VCaP (cell line): ENCODE measurements at regions not wholly inside any gene's neighbourhood (a gene's known extent, or its start where the extent isn't known, plus 50 kb on each side); places are given as distances from the start of the nearest gene placed in this dataset.

Experiments
- H3K27ac ChIP-seq: fragments of 450-650 bp; 2 replicates; pipeline ENCODE4 v1.5.1; 2017
- CTCF ChIP-seq: fragments of 450-650 bp; conservative IDR thresholded peaks from 2 replicates; pipeline ENCODE4 v1.5.1; 2017; ENCODE audit warnings: mild to moderate bottlenecking, moderate library complexity

GRCh38 chr19:30235946-30236345 lies 136.2 kb upstream of the ZNF536 start:
- no peak for TF ChIP-seq CTCF
- no peak overlapping the region for H3K27ac ChIP-seq

GRCh38 chr19:30236587-30236986 lies 135.6 kb upstream of the ZNF536 start:
- TF ChIP-seq CTCF = no peak
- H3K27ac ChIP-seq = no peak overlapping the region

- no peak overlapping the region for H3K27ac ChIP-seq
- no peak for TF ChIP-seq CTCF
These were observed 135.0 kb upstream of the ZNF536 start for GRCh38 chr19:30237140-30237539.

- no peak for TF ChIP-seq CTCF
- no peak overlapping the region for H3K27ac ChIP-seq
These were observed 131.1 kb upstream of the ZNF536 start for GRCh38 chr19:30240904-30241695.

- H3K27ac ChIP-seq = no peak overlapping the region
- TF ChIP-seq CTCF = no peak
These were observed 127.7 kb upstream of the ZNF536 start for GRCh38 chr19:30244533-30244932.

- no peak overlapping the region for H3K27ac ChIP-seq
- TF ChIP-seq CTCF = no peak
These were observed 126.7 kb upstream of the ZNF536 start for GRCh38 chr19:30245401-30246039.

GRCh38 chr19:30249911-30250310 lies 122.3 kb upstream of the ZNF536 start:
- H3K27ac ChIP-seq = no peak overlapping the region
- no peak for TF ChIP-seq CTCF
